ENCODE measurements at regions not wholly inside any gene's neighbourhood (a gene's known extent, or its start where the extent isn't known, plus 50 kb on each side); places are given as distances from the start of the nearest gene placed in this dataset.

DNA sequence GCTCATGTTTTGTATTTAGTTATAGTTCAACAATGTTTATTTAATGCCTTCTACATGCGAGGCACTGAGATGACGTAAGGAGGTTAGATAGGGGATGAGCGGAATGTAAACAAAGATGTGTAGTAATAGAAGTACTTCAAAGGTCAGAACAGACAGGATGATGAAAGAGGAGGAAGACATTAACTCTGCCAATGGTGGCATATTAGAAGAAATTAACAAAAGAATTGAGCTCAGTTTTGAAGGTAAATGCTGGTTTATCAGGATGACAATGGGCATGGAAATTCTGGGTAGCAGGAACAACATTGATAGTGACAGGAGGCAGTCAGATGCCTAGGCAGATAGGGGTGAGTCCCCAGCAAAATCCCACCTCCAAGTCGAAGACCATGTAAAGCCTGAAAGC lies 62.3 kb upstream of the PGRMC2 start (continued):
- TF ChIP-seq, protein P1, sequence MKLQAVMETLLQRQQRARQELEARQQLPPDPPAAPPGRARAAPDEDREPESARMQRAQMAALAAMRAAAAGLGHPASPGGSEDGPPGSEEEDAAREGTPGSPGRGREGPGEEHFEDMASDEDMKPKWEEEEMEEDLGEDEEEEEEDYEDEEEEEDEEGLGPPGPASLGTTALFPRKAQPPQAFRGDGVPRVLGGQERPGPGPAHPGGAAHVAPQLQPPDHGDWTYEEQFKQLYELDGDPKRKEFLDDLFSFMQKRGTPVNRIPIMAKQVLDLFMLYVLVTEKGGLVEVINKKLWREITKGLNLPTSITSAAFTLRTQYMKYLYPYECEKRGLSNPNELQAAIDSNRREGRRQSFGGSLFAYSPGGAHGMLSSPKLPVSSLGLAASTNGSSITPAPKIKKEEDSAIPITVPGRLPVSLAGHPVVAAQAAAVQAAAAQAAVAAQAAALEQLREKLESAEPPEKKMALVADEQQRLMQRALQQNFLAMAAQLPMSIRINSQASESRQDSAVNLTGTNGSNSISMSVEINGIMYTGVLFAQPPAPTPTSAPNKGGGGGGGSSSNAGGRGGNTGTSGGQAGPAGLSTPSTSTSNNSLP (IDR thresholded peaks at IDR 0.05; ENCODE audit: low read depth, low read length): peak; percentile 91
- TF ChIP-seq ZNF782 (CRISPR knock-in tag; IDR thresholded peaks at IDR 0.05; ENCODE audit: borderline replicate concordance) (no peak), KLF15 (CRISPR knock-in tag; IDR thresholded peaks at IDR 0.05; ENCODE audit: borderline replicate concordance) (no peak), ZNF75D (CRISPR knock-in tag; IDR thresholded peaks at IDR 0.05; ENCODE audit: borderline replicate concordance) (no peak), JUND (CRISPR knock-in tag; IDR thresholded peaks at IDR 0.05) (peak; percentile 83), SOX13 (IDR thresholded peaks at IDR 0.05) (peak; percentile 43; the same call in 1 of the 2 replicates), SOX13 (CRISPR knock-in tag; conservative IDR thresholded peaks at IDR 0.05 in 1 of 2, IDR thresholded peaks at IDR 0.05 in 1 of 2) (peak in 1 of 2 experiments; percentile 86; a peak in 2 of 4 replicates), TARDBP (CRISPR knock-in tag; IDR thresholded peaks at IDR 0.05) (peak; percentile 43; the same call in 1 of the 2 replicates), CEBPB (IDR thresholded peaks at IDR 0.05; ENCODE audit: borderline replicate concordance, low read depth, low read length) (peak; percentile 90), RXRB (CRISPR knock-in tag; IDR thresholded peaks at IDR 0.05; ENCODE audit: borderline replicate concordance) (peak; percentile 85), NR2F6 (IDR thresholded peaks at IDR 0.05) (peak; percentile 85), NR2F6 (CRISPR knock-in tag; IDR thresholded peaks at IDR 0.05) (peak; percentile 73), ZNF724P (CRISPR knock-in tag; IDR thresholded peaks at IDR 0.05; ENCODE audit: borderline replicate concordance) (no peak), ZMYM4 (CRISPR knock-in tag; IDR thresholded peaks at IDR 0.05) (0 out of 2 replicates have a peak, but pooled peaks have one; percentile 42), XRCC5 (optimal IDR thresholded peaks at IDR 0.05; ENCODE audit: low read length) (no peak), ZBTB21 (CRISPR knock-in tag; IDR thresholded peaks at IDR 0.05) (peak; percentile 83), ERF (CRISPR knock-in tag; IDR thresholded peaks at IDR 0.05) (peak; percentile 44; the same call in 1 of the 2 replicates)
- TF ChIP-seq, protein P2, sequence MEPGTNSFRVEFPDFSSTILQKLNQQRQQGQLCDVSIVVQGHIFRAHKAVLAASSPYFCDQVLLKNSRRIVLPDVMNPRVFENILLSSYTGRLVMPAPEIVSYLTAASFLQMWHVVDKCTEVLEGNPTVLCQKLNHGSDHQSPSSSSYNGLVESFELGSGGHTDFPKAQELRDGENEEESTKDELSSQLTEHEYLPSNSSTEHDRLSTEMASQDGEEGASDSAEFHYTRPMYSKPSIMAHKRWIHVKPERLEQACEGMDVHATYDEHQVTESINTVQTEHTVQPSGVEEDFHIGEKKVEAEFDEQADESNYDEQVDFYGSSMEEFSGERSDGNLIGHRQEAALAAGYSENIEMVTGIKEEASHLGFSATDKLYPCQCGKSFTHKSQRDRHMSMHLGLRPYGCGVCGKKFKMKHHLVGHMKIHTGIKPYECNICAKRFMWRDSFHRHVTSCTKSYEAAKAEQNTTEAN (CRISPR knock-in tag; conservative IDR thresholded peaks at IDR 0.05): no peak
- TF ChIP-seq, protein P3, sequence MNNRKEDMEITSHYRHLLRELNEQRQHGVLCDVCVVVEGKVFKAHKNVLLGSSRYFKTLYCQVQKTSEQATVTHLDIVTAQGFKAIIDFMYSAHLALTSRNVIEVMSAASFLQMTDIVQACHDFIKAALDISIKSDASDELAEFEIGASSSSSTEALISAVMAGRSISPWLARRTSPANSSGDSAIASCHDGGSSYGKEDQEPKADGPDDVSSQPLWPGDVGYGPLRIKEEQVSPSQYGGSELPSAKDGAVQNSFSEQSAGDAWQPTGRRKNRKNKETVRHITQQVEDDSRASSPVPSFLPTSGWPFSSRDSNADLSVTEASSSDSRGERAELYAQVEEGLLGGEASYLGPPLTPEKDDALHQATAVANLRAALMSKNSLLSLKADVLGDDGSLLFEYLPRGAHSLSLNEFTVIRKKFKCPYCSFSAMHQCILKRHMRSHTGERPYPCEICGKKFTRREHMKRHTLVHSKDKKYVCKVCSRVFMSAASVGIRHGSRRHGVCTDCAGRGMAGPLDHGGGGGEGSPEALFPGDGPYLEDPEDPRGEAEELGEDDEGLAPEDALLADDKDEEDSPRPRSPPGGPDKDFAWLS (CRISPR knock-in tag; IDR thresholded peaks at IDR 0.05; ENCODE audit: borderline replicate concordance): no peak
- TF ChIP-seq, protein P4, sequence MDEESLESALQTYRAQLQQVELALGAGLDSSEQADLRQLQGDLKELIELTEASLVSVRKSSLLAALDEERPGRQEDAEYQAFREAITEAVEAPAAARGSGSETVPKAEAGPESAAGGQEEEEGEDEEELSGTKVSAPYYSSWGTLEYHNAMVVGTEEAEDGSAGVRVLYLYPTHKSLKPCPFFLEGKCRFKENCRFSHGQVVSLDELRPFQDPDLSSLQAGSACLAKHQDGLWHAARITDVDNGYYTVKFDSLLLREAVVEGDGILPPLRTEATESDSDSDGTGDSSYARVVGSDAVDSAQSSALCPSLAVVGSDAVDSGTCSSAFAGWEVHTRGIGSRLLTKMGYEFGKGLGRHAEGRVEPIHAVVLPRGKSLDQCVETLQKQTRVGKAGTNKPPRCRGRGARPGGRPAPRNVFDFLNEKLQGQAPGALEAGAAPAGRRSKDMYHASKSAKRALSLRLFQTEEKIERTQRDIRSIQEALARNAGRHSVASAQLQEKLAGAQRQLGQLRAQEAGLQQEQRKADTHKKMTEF (CRISPR knock-in tag; IDR thresholded peaks at IDR 0.05): peak; percentile 61
- TF ChIP-seq, protein P5, sequence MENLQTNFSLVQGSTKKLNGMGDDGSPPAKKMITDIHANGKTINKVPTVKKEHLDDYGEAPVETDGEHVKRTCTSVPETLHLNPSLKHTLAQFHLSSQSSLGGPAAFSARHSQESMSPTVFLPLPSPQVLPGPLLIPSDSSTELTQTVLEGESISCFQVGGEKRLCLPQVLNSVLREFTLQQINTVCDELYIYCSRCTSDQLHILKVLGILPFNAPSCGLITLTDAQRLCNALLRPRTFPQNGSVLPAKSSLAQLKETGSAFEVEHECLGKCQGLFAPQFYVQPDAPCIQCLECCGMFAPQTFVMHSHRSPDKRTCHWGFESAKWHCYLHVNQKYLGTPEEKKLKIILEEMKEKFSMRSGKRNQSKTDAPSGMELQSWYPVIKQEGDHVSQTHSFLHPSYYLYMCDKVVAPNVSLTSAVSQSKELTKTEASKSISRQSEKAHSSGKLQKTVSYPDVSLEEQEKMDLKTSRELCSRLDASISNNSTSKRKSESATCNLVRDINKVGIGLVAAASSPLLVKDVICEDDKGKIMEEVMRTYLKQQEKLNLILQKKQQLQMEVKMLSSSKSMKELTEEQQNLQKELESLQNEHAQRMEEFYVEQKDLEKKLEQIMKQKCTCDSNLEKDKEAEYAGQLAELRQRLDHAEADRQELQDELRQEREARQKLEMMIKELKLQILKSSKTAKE (CRISPR knock-in tag; IDR thresholded peaks at IDR 0.05; ENCODE audit: borderline replicate concordance): peak; percentile 55; the same call in 1 of the 2 replicates
- TF ChIP-seq, protein P6, sequence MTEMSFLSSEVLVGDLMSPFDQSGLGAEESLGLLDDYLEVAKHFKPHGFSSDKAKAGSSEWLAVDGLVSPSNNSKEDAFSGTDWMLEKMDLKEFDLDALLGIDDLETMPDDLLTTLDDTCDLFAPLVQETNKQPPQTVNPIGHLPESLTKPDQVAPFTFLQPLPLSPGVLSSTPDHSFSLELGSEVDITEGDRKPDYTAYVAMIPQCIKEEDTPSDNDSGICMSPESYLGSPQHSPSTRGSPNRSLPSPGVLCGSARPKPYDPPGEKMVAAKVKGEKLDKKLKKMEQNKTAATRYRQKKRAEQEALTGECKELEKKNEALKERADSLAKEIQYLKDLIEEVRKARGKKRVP (CRISPR knock-in tag; IDR thresholded peaks at IDR 0.05): peak in 1 of 2 experiments; percentile 98; a peak in 2 of 4 replicates

All from HepG2 (cell line).